DND-41 (cell line): ENCODE measurements at regions not wholly inside any gene's neighbourhood (a gene's known extent, or its start where the extent isn't known, plus 50 kb on each side); places are given as distances from the start of the nearest gene placed in this dataset.

Source experiments
- ATAC-seq: fragments of 200-7000 bp; cut with Tn5 transposase; 3 replicates; pipeline ENCODE4 v1.9.1; 2021; ENCODE audit warnings: low read depth; ENCODE audit not compliant: insufficient read depth
- DNase-seq: peaks from one replicate; pipeline ENCODE4 v3.0.0-alpha.2; 2020
- H2AFZ ChIP-seq: 2 replicates; pipeline ENCODE4 v1.6.0; 2012; ENCODE audit warnings: low read depth, low read length
- H3K27ac ChIP-seq: 2 replicates; pipeline ENCODE4 v1.5.1; 2012; ENCODE audit warnings: low read length, inconsistent platforms
- H3K27me3 ChIP-seq: fragments of 200-600 bp; sonication (generic); 2 replicates; pipeline ENCODE4 v1.6.0; 2012; ENCODE audit warnings: low read length, mild to moderate bottlenecking, inconsistent platforms; ENCODE audit not compliant: insufficient read depth, poor library complexity
- H3K36me3 ChIP-seq: 2 replicates; pipeline ENCODE4 v1.5.1; 2012; ENCODE audit warnings: low read length, inconsistent platforms; ENCODE audit not compliant: insufficient read depth
- H3K4me1 ChIP-seq: 2 replicates; pipeline ENCODE4 v1.5.1; 2012; ENCODE audit warnings: mild to moderate bottlenecking, low read length; ENCODE audit not compliant: insufficient read depth
- H3K4me2 ChIP-seq: 2 replicates; pipeline ENCODE4 v1.6.0; 2012; ENCODE audit warnings: mild to moderate bottlenecking, moderate library complexity, low read length, inconsistent platforms; ENCODE audit not compliant: insufficient read depth
- H3K4me3 ChIP-seq, 2 experiments: fragments of 200-600 bp in 1 of 2; shearing (Covaris generic) in 1 of 2; 2 replicates each; pipeline ENCODE4 v1.5.1; 2012 to 2016; ENCODE audit warnings: inconsistent platforms in 2 of 2, low read length in 2 of 2, mild to moderate bottlenecking in 2 of 2, low read depth in 1 of 2, moderate library complexity in 1 of 2
- H3K79me2 ChIP-seq: 2 replicates; pipeline ENCODE4 v1.6.0; 2012; ENCODE audit warnings: low read length, inconsistent platforms; ENCODE audit not compliant: insufficient read depth
- H3K9ac ChIP-seq: 2 replicates; pipeline ENCODE4 v1.6.0; 2012; ENCODE audit warnings: low read depth, mild to moderate bottlenecking, inconsistent platforms, low read length, moderate library complexity
- H3K9me3 ChIP-seq: 2 replicates; pipeline ENCODE4 v1.5.1; 2012; ENCODE audit warnings: low read length, moderate library complexity, mild to moderate bottlenecking, inconsistent platforms; ENCODE audit not compliant: insufficient read depth, severe bottlenecking
- H4K20me1 ChIP-seq: 2 replicates; pipeline ENCODE4 v1.6.0; 2012; ENCODE audit warnings: low read length; ENCODE audit not compliant: insufficient read depth
- EZH2 ChIP-seq: IDR thresholded peaks from 3 replicates; pipeline ENCODE4 v1.6.1; 2012; ENCODE audit warnings: borderline replicate concordance, low read depth, mild to moderate bottlenecking, moderate library complexity, low read length, inconsistent platforms; ENCODE audit not compliant: severe bottlenecking
- TF ChIP-seq, protein P1 (sequence below): IDR thresholded peaks from 2 replicates; pipeline ENCODE4 v1.5.1; 2012; ENCODE audit warnings: borderline replicate concordance, low read length, moderate library complexity, mild to moderate bottlenecking; ENCODE audit not compliant: poor library complexity, severe bottlenecking; ENCODE audit errors: extremely low read depth

DNA sequence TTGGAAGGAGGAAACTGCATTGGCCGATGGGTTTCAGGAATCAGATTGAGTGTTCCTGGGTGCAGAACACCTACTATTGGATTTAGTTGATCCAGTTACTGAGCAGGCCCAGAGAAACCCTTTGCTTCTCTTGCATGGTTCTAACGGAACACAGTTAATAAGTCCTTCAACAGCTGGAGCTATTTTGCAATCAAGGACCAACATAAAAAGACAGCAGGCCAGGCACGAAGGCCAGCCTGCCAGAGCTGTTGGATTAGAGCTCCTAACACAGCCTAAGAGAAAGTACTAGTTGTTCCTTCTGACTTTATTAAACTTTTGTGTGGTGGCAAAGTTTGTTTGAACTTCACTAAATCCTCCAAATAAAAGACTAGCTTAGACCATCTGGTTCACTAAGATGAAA lies 148.0 kb upstream of the LMO4 start:
- TF ChIP-seq EZH2 = no peak
- no peak overlapping the region for H3K4me3 ChIP-seq
- H3K4me1 ChIP-seq = no peaks in the 10 kb centered on the region
- ATAC-seq (no peak), DNase-seq (no peak)
- H2AFZ ChIP-seq = no peak overlapping the region
- no peaks in the 10 kb centered on the region for H3K9me3 ChIP-seq
- no peaks in the 10 kb centered on the region for H3K27me3 ChIP-seq
- no peaks in the 10 kb centered on the region for H3K79me2 ChIP-seq
- no peaks in the 10 kb centered on the region for H4K20me1 ChIP-seq
- no peak overlapping the region for H3K27ac ChIP-seq
- no peak overlapping the region for H3K9ac ChIP-seq
- no peak overlapping the region for H3K4me2 ChIP-seq
- H3K36me3 ChIP-seq = no peaks in the 10 kb centered on the region

DNA sequence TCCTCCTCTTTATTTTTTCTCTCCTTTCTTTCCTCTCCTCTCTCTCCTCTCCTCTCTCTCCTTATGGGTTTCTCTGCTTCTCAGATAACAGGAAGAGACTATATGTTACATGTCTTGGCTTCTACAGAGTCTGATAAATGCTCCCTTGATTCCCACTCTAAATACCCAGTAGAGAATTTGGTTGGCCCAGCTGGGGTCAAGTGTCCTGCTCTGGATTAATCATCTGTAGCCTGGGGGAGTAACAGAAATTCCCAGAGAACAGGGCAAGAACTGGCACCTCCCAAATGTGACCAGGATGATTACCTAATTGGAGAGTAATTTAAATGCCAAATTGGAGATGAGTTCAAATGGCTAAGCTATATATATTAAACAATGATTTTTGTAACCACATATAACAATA lies 146.1 kb upstream of the LMO4 start:
- no peaks in the 10 kb centered on the region for H4K20me1 ChIP-seq
- no peaks in the 10 kb centered on the region for H3K36me3 ChIP-seq
- H3K79me2 ChIP-seq = no peaks in the 10 kb centered on the region
- no peak overlapping the region for H3K4me2 ChIP-seq
- no peaks in the 10 kb centered on the region for H3K4me1 ChIP-seq
- H3K9ac ChIP-seq = no peak overlapping the region
- ATAC-seq (no peak), DNase-seq (no peak)
- TF ChIP-seq, protein P1, sequence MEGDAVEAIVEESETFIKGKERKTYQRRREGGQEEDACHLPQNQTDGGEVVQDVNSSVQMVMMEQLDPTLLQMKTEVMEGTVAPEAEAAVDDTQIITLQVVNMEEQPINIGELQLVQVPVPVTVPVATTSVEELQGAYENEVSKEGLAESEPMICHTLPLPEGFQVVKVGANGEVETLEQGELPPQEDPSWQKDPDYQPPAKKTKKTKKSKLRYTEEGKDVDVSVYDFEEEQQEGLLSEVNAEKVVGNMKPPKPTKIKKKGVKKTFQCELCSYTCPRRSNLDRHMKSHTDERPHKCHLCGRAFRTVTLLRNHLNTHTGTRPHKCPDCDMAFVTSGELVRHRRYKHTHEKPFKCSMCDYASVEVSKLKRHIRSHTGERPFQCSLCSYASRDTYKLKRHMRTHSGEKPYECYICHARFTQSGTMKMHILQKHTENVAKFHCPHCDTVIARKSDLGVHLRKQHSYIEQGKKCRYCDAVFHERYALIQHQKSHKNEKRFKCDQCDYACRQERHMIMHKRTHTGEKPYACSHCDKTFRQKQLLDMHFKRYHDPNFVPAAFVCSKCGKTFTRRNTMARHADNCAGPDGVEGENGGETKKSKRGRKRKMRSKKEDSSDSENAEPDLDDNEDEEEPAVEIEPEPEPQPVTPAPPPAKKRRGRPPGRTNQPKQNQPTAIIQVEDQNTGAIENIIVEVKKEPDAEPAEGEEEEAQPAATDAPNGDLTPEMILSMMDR = no peak
- no peak for TF ChIP-seq EZH2
- no peak overlapping the region for H3K4me3 ChIP-seq
- no peak overlapping the region for H2AFZ ChIP-seq
- no peaks in the 10 kb centered on the region for H3K9me3 ChIP-seq
- H3K27me3 ChIP-seq = peaks cover 5% of the 10 kb centered on the region
- no peak overlapping the region for H3K27ac ChIP-seq

DNA sequence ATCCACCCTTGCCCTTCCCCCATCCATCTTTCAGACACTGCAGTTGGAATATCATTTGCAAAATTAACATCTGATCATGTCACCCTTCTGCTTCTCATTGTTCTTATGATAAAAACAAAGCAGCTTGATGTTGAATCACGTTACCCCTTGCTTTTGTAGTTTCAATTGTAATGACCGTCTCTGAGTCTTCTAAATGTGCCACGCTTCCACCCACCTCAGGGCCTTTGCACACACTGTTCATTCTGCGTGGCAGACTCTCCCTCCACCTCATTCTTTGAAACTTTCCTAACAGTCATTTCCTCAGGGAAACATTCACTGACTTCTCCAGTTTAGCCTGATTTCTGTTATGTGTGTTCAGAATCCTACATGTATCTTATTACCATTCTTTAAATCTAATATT lies 143.6 kb upstream of the LMO4 start:
- H3K9ac ChIP-seq = no peak overlapping the region
- H4K20me1 ChIP-seq = no peaks in the 10 kb centered on the region
- no peaks in the 10 kb centered on the region for H3K36me3 ChIP-seq
- H3K9me3 ChIP-seq = no peaks in the 10 kb centered on the region
- no peak for ATAC-seq
- no peak overlapping the region for H3K27ac ChIP-seq
- TF ChIP-seq, protein P1 = no peak
- no peak for TF ChIP-seq EZH2
- peaks cover 9% of the 10 kb centered on the region for H3K27me3 ChIP-seq
- no peak overlapping the region for H3K4me3 ChIP-seq
- no peak overlapping the region for H3K4me2 ChIP-seq
- DNase-seq = no peak
- no peaks in the 10 kb centered on the region for H3K4me1 ChIP-seq
- no peak overlapping the region for H2AFZ ChIP-seq
- H3K79me2 ChIP-seq = no peaks in the 10 kb centered on the region

DNA sequence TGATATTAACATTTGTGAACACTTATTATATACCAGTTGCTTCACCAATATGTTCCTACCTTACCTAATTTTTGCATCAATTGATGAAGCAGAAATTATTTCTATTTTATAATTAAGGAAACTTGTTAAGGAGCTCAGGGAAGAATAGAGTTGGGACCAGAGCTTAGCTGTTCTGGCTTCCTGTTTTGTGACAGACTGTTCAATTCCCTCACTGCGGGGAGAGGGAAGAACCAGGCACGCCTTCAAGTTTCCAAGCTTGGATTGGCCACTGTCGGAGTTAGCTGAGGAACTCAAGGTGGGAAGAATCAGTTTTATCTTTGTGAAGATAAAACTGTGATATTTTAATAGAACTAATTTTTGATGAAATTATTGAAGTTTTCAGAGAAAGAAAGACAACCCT lies 142.3 kb upstream of the LMO4 start:
- Histone ChIP-seq H3K4me2 (no peak overlapping the region), H4K20me1 (no peaks in the 10 kb centered on the region), H3K27ac (no peak overlapping the region), H2AFZ (no peak overlapping the region), H3K36me3 (no peaks in the 10 kb centered on the region), H3K9me3 (no peaks in the 10 kb centered on the region), H3K9ac (no peak overlapping the region), H3K4me3 (no peak overlapping the region), H3K79me2 (no peaks in the 10 kb centered on the region), H3K4me1 (no peaks in the 10 kb centered on the region), H3K27me3 (peaks cover 13% of the 10 kb centered on the region)
- no peak for ATAC-seq
- DNase-seq = no peak
- TF ChIP-seq, protein P1 = no peak
- no peak for TF ChIP-seq EZH2
